ENCODE measurements at regions not wholly inside any gene's neighbourhood (a gene's known extent, or its start where the extent isn't known, plus 50 kb on each side); places are given as distances from the start of the nearest gene placed in this dataset.

DNA sequence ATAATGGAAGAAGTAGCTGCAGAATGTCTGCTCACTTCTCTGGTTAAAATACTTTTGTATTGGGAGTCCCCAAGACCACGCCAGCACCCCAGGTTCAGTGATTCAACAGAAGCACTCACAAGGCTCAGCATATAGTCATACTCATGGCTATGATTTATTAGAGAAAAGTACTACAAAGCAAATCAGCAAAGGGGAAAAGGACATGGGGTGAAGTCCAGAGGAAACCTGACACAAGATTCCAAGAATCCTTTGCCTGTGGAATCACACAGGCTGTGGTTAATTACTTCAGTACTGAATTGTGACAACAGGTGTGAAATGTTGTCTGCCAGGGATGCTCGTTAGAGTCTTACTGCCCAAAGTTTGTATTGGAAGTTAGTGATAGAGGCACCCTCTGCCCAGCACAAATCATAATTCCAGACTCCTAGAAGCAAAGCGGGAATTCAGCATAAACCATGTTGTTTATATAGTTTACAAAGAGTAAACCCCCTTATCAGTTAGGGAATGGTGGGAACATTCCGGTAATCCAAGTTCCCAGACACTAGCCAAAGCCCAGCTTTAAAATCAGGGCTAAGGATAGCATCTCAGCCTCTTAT is 79.4 kb downstream of the HYCC1 start:
- peaks cover 15% of the 10 kb centered on the region for H3K27me3 Mint-ChIP-seq
- H3K9me3 Mint-ChIP-seq = peaks cover 3% of the 10 kb centered on the region
- no peak for DNase-seq
- H3K4me3 Mint-ChIP-seq = no peak overlapping the region
- no peak overlapping the region for H3K27ac Mint-ChIP-seq
- H3K36me3 Mint-ChIP-seq = peaks cover 1% of the 10 kb centered on the region
- CTCF ChIA-PET = no interaction called here
- no peaks in the 10 kb centered on the region for H3K4me1 Mint-ChIP-seq

DNA sequence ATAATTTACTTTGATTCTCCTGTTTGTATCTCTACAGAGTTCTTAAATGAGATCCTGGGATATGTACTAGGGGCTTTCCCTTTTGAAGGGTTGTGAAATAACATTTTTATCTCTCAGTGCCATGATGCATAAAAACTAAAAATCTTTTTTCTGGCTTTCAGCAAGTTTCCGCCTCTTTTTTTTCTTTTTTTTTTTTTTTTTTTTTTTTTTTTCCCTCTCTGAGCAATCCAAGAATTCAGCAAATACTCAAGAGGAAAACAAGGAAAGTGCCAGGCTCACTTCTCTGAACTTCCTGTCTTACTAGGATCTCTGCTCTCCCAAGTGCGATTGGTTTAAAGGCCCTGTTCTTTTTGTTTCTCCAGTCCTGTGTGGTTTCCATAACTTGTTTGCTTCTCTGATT is 79.9 kb downstream of the HYCC1 start:
- Mint-ChIP-seq H3K4me3 (no peak overlapping the region), H3K4me1 (no peaks in the 10 kb centered on the region), H3K27ac (no peak overlapping the region), H3K36me3 (peaks cover 1% of the 10 kb centered on the region), H3K9me3 (peaks cover 3% of the 10 kb centered on the region), H3K27me3 (peaks cover 15% of the 10 kb centered on the region)
- CTCF ChIA-PET = no interaction called here
- DNase-seq = no peak

DNA sequence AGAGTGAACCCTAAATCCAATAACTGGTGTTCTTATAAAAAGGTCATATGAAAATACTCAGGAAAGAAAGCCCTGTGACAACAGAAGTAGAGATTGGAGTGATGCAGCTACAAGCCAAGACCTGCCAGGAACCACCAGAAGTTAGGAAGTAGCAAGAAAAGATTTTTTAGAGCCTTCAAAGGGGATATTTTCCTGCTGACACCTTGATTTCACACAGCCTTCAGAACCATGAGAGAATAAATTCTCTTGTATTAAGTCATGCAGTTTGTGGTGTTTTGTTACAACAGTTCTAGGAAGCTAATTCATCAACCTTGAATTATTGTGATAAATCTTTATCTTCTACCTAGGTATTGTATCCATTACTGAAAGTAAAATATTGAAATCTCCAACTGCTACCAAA is 81.0 kb downstream of the HYCC1 start:
- peaks cover 15% of the 10 kb centered on the region for H3K27me3 Mint-ChIP-seq
- DNase-seq = no peak
- H3K36me3 Mint-ChIP-seq = peaks cover 1% of the 10 kb centered on the region
- CTCF ChIA-PET = interaction anchor here (0.5 kb wide), 1 partner anchor 21 kb away, joined by 3 read pairs; no protein-coding TSS in a partner anchor
- H3K4me1 Mint-ChIP-seq = no peaks in the 10 kb centered on the region
- peaks cover 3% of the 10 kb centered on the region for H3K9me3 Mint-ChIP-seq
- no peak overlapping the region for H3K27ac Mint-ChIP-seq
- H3K4me3 Mint-ChIP-seq = no peak overlapping the region

DNA sequence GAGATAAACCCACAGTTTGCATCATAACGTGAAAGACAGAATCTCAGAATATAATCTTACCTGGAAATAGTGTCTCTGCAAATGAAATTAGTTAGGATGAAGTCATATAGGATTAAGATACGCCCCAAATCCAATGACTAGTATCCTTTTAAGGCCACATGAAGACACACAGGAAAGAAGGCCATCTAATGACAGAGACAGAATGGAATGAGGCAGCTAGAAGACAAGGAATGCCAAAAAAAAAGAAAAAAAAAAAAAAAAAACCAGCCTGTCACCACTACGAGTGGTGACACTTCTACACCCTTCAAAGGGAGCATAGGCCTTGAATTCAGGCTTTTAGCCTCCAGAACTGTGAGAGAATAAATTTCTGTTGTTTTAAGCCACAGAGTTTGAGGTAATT is 82.9 kb downstream of the HYCC1 start:
- Mint-ChIP-seq H3K9me3 (peaks cover 3% of the 10 kb centered on the region), H3K36me3 (peaks cover 1% of the 10 kb centered on the region), H3K4me3 (no peak overlapping the region), H3K27me3 (peaks cover 15% of the 10 kb centered on the region), H3K4me1 (no peaks in the 10 kb centered on the region), H3K27ac (no peak overlapping the region)
- CTCF ChIA-PET = no interaction called here
- DNase-seq = no peak

DNA sequence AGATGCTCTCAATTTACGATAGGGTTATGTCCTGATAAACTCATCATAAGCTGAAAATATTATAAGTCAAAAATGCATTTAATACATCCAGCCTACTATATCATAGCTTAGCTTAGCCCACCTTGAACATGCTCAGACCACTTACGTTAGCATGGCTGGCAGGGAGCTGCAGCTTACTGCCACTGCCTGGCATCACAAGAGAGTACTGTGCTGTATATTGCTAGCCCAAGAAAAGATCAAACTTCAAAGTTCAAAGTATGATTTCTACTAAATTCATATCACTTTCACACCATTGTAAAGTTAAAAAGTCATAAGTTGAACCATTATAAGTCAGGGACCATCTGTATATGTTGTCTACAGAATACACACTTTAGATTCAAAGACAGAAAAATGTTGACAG is 91.6 kb downstream of the HYCC1 start:
- CTCF ChIA-PET = no interaction called here
- H3K27me3 Mint-ChIP-seq = peaks cover 14% of the 10 kb centered on the region
- H3K27ac Mint-ChIP-seq = no peak overlapping the region
- H3K4me1 Mint-ChIP-seq = no peaks in the 10 kb centered on the region
- no peak for DNase-seq
- H3K36me3 Mint-ChIP-seq = no peaks in the 10 kb centered on the region
- peaks cover 3% of the 10 kb centered on the region for H3K9me3 Mint-ChIP-seq
- H3K4me3 Mint-ChIP-seq = no peak overlapping the region

DNA sequence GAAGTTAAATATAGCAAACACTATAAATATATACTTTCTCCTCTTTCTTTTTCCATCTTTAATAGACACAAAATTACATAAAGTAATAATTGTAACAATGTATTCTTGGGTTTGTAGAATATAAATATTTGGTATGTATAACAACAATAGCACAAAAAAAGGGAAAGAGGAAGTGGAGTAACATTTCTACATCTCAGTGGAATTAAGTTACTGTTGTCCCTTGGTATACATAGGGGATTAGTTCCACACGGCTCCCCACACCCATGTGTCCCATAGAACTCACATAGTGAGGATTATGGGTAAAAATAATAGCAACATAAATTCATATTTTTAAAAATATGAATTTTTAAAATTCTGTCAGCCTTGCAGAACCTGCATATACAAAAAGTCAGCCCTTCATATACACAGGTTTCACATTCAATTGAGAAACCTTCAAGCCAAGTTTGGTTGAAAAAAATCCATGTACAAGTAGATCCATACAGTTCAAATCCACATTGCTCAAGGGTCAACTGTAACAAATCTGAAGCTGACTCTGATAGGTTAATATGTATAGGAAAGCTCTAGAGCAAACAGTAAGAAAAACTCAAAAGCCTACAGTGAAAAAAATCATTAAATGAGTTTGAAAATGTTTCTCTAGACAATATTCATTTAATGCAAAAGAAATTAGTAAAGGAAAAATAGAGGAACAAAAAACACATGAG is 92.4 kb downstream of the HYCC1 start:
- Mint-ChIP-seq H3K9me3 (peaks cover 3% of the 10 kb centered on the region), H3K27me3 (peaks cover 14% of the 10 kb centered on the region), H3K27ac (no peak overlapping the region), H3K4me1 (no peaks in the 10 kb centered on the region), H3K36me3 (no peaks in the 10 kb centered on the region), H3K4me3 (no peak overlapping the region)
- no peak for DNase-seq
- CTCF ChIA-PET = interaction anchor here (0.7 to 1.3 kb wide), 2 partner anchors 165 to 170 kb away, joined by 3 to 4 read pairs; no protein-coding TSS in a partner anchor

DNA sequence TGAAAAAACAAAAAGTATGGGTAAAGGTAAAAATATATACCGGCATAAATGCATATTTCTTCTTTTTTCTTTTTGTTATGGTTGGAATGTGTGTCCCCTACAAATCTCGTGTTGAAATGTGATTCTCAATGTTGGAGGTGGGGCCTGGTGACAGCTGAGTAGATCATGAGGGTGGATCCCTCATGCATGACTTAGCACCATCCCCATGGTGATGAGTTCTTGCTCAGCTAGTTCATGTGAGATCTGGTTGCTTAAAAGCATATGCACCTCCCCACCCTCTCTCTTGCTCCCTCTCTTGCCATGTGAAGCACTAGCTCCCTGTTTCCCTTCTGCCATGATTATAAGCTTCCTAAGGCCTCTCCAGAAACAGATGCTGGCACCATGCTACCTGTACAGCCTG is 93.3 kb downstream of the HYCC1 start:
- H3K4me3 Mint-ChIP-seq = no peak overlapping the region
- H3K36me3 Mint-ChIP-seq = no peaks in the 10 kb centered on the region
- CTCF ChIA-PET = interaction anchor here (1.2 to 1.3 kb wide), 2 partner anchors 134 to 166 kb away, joined by 4 read pairs; no protein-coding TSS in a partner anchor
- peaks cover 3% of the 10 kb centered on the region for H3K9me3 Mint-ChIP-seq
- no peak for DNase-seq
- H3K27ac Mint-ChIP-seq = no peak overlapping the region
- no peaks in the 10 kb centered on the region for H3K4me1 Mint-ChIP-seq
- peaks cover 14% of the 10 kb centered on the region for H3K27me3 Mint-ChIP-seq

DNA sequence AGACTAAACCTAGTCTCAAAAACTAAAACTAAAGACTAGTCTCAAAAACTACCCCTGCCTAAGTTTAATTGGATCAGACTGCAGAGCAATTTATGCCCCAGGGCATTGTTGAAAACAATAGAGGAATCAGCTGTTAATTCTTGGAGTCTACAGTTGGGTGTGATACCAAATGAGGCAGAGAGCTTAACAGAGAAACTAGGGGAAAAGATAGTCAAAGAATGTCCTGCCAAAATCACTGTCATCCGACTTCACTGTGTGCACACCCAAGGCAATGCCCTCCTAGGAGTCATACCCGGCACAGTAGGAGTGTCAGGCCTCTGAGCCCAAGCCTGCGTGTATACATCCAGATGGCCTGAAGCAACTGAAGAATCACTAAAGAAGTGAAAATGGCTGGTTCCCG is 90.5 kb upstream of the TOMM7 start:
- no peak overlapping the region for H3K27ac Mint-ChIP-seq
- no peak for DNase-seq
- H3K36me3 Mint-ChIP-seq = no peaks in the 10 kb centered on the region
- CTCF ChIA-PET = no interaction called here
- no peak overlapping the region for H3K4me3 Mint-ChIP-seq
- peaks cover 7% of the 10 kb centered on the region for H3K9me3 Mint-ChIP-seq
- H3K4me1 Mint-ChIP-seq = no peaks in the 10 kb centered on the region
- H3K27me3 Mint-ChIP-seq = no peaks in the 10 kb centered on the region

DNA sequence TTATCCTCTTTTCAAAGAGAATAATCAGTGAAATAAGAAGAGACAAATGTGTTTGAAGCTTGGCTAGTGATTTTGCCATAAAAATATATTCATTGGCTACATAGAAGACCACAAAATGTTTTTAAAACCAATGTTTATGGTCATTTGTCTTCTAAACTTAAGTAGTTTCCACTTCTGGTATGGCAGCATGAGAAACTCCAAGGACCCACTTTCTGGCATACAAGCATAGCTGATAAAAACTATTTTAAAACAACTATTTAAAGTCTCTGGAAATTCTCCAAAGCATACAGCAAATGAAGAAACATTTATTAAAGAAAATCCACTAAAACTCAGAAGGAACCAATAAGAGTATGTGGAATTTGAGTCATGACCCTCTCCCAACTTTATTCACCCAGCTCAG is 89.2 kb upstream of the TOMM7 start:
- no peaks in the 10 kb centered on the region for H3K27me3 Mint-ChIP-seq
- DNase-seq = no peak
- no peak overlapping the region for H3K27ac Mint-ChIP-seq
- no peaks in the 10 kb centered on the region for H3K36me3 Mint-ChIP-seq
- H3K4me1 Mint-ChIP-seq = no peaks in the 10 kb centered on the region
- CTCF ChIA-PET = no interaction called here
- no peak overlapping the region for H3K4me3 Mint-ChIP-seq
- peaks cover 7% of the 10 kb centered on the region for H3K9me3 Mint-ChIP-seq

DNA sequence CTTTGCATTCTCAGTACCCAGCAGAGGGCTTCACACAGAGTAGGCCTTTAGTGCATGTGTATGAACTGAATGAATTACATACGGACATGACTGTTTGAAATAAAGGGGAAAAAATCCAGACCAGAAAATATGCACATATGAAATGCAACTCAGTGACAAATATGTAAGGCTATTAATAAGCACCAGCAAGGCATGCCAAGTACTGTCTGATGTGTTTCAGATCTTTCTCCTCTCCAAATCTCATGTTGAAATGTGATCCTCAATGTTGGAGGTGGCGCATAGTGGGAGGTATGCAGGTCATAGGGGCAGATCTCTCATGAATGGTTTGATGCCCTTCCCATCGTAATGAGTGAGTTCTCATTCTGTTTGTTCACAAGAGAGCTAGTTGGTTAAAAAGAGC is 87.3 kb upstream of the TOMM7 start:
- no peak for DNase-seq
- Mint-ChIP-seq H3K36me3 (no peaks in the 10 kb centered on the region), H3K4me3 (no peak overlapping the region), H3K4me1 (no peaks in the 10 kb centered on the region), H3K9me3 (peaks cover 5% of the 10 kb centered on the region), H3K27ac (no peak overlapping the region), H3K27me3 (no peaks in the 10 kb centered on the region)
- CTCF ChIA-PET = no interaction called here

DNA sequence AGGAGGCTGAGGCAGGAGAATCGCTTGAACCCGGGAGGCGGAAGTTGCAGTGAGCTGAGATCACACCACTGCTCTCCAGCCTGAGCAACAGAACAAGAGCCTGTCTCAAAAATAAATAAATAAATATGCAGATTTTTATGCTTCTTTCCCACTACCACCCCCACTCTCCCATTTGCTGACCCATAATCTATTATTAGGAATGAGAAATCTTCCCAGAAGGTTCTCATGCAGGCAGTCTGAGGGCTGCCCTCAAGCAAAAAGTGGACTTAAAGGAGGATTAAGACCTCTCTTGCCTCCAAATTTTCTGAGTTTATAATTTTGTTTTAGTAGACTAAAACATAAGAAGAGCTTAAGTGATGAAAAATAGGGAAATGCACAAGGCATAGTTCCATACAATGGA is 85.2 kb upstream of the TOMM7 start:
- peaks cover 1% of the 10 kb centered on the region for H3K9me3 Mint-ChIP-seq
- no peak overlapping the region for H3K27ac Mint-ChIP-seq
- CTCF ChIA-PET = interaction anchor here (0.8 kb wide), 1 partner anchor 147 kb away, joined by 4 read pairs; no protein-coding TSS in a partner anchor
- no peaks in the 10 kb centered on the region for H3K36me3 Mint-ChIP-seq
- no peak for DNase-seq
- no peaks in the 10 kb centered on the region for H3K27me3 Mint-ChIP-seq
- no peaks in the 10 kb centered on the region for H3K4me1 Mint-ChIP-seq
- no peak overlapping the region for H3K4me3 Mint-ChIP-seq

DNA sequence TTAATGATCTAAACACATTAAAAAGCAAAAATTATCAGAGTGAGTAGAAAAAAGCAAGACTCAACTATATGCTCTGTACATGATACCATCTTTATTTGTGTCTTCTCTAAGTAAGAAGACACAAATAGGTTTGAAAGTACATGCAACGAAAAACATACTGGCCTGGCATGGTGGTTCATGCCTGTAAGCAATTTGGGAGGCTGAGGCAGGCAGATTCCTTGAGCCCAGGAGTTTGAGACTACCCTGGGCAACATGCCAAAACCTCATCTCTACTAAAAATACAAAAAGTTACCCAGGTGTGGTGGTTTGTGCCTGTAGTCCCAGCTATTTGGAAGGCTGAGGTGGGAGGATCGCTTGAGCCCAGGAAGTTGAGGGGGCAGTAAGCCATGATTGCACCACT is 78.1 kb upstream of the TOMM7 start:
- Mint-ChIP-seq H3K4me3 (no peak overlapping the region), H3K36me3 (no peaks in the 10 kb centered on the region), H3K27ac (no peak overlapping the region), H3K9me3 (peaks cover 1% of the 10 kb centered on the region), H3K27me3 (peaks cover 15% of the 10 kb centered on the region), H3K4me1 (no peaks in the 10 kb centered on the region)
- CTCF ChIA-PET = no interaction called here
- DNase-seq = no peak

DNA sequence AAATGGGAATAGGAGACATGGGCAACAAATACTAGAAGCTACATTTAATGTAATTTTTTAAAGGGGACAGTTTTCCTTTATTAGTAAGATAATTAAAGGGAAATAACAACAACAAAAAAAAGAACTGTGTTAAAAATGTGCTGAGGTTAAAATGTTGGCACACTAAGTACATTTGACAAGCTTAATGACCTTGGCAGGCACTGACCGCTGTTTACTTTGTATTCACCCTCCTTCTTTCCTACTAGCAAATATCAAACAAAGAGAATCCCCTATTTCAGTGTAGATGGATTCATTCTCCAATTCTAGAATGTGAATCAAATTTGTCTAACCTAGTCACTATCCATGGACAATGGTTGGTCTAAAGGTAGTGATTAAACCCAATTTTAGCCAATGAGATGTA is 77.5 kb upstream of the TOMM7 start:
- Mint-ChIP-seq H3K9me3 (peaks cover 1% of the 10 kb centered on the region), H3K36me3 (no peaks in the 10 kb centered on the region), H3K27ac (no peak overlapping the region), H3K4me3 (no peak overlapping the region), H3K4me1 (no peaks in the 10 kb centered on the region), H3K27me3 (peaks cover 16% of the 10 kb centered on the region)
- DNase-seq = no peak
- CTCF ChIA-PET = interaction anchor here (0.9 kb wide), 1 partner anchor 45 kb away, joined by 3 read pairs; no protein-coding TSS in a partner anchor

DNA sequence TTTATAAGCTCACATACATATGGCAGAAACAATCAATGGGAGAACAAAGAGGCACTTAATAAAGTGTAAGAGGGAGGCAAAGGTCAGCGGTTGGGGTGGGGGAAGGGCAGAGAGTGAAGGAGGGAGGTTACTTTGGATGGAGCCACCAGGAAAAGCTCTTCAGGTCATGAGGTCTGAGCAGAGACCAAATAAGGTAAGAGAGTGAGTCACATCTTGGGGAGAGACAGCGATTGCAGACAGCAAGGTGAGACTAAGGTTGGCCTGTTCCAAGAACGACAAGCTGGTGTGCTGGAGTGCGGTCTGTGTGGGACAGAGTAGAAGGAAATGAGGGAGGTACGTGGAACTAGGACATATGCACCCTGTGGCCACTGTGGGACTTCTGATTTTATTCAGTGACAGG is 74.3 kb upstream of the TOMM7 start:
- no peaks in the 10 kb centered on the region for H3K4me1 Mint-ChIP-seq
- no peak overlapping the region for H3K27ac Mint-ChIP-seq
- H3K36me3 Mint-ChIP-seq = no peaks in the 10 kb centered on the region
- no peak for DNase-seq
- H3K27me3 Mint-ChIP-seq = peaks cover 18% of the 10 kb centered on the region
- H3K4me3 Mint-ChIP-seq = no peak overlapping the region
- CTCF ChIA-PET = interaction anchor here (0.6 kb wide), 1 partner anchor 1769 kb away, joined by 4 read pairs; no protein-coding TSS in a partner anchor
- no peaks in the 10 kb centered on the region for H3K9me3 Mint-ChIP-seq

DNA sequence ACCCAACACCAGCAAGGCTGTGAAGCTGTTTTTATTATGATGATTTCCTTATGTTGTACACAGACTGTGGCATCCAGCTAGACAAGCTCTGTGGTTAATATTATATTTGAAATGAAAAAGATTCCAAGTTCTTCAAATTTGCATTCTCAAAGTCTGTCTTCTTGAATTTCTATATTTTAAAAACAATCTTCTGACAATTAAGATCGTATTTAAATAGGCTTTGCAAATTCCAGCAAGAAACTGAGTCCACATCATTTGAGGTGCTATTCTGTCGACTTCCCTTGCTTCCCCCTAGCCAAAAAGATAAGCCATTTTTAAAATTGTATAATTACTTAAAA is 73.1 kb upstream of the TOMM7 start:
- CTCF ChIA-PET = no interaction called here
- H3K4me3 Mint-ChIP-seq = no peak overlapping the region

More for the DNA sequence above, 73.1 kb upstream of the TOMM7 start:
- Mint-ChIP-seq H3K9me3 (no peaks in the 10 kb centered on the region), H3K4me1 (no peaks in the 10 kb centered on the region), H3K27me3 (peaks cover 16% of the 10 kb centered on the region), H3K36me3 (no peaks in the 10 kb centered on the region), H3K27ac (no peak overlapping the region)
- DNase-seq = no peak

All from activated naive CD4-positive, alpha-beta T cell treated with anti-CD3 and anti-CD28 coated beads, Interleukin-2, amount 10 ng/mL, durations not matched to agents 7 days and 5 days (primary cell).